ENCODE measurements at regions not wholly inside any gene's neighbourhood (a gene's known extent, or its start where the extent isn't known, plus 50 kb on each side); places are given as distances from the start of the nearest gene placed in this dataset.

GRCh38 chr14:43692706-43693105 is 814.4 kb downstream of the FSCB start:
- no peak for TF ChIP-seq TSHZ2 (CRISPR knock-in tag; IDR thresholded peaks at IDR 0.05)
- no peak for TF ChIP-seq CSRNP3 (CRISPR knock-in tag; IDR thresholded peaks at IDR 0.05)
